ENCODE measurements at regions not wholly inside any gene's neighbourhood (a gene's known extent, or its start where the extent isn't known, plus 50 kb on each side); places are given as distances from the start of the nearest gene placed in this dataset.

- Histone ChIP-seq H3K4me1 (ENCODE audit: control insufficient read depth, low read length) (no peaks in the 10 kb centered on the region), H3K36me3 (ENCODE audit: control insufficient read depth, low read length) (no peaks in the 10 kb centered on the region), H3K9me2 (replicated peaks; ENCODE audit: control insufficient read depth, low read length) (no peaks in the 10 kb centered on the region), H3K27me3 (ENCODE audit: control insufficient read depth, low read length) (no peaks in the 10 kb centered on the region), H3K27ac (ENCODE audit: low read depth, low read length) (no peak overlapping the region), H3F3A (ENCODE audit: control insufficient read depth, insufficient read depth) (no peaks in the 10 kb centered on the region), H3K79me2 (ENCODE audit: control insufficient read depth, low read length) (no peaks in the 10 kb centered on the region), H4K20me1 (ENCODE audit: control insufficient read depth, insufficient read depth, low read depth, low read length) (no peaks in the 10 kb centered on the region), H3K9me3 (ENCODE audit: control insufficient read depth, insufficient read depth, low read length) (no peaks in the 10 kb centered on the region), H3K4me3 (ENCODE audit: low read length) (no peak overlapping the region), H3K4me2 (ENCODE audit: low read length) (no peak overlapping the region)
- TF ChIP-seq CTCF (IDR thresholded peaks at IDR 0.05; ENCODE audit: low read depth, low read length, poor library complexity, severe bottlenecking) (no peak), EZH2phosphoT487 (IDR thresholded peaks at IDR 0.05; ENCODE audit: borderline replicate concordance, low read length) (no peak)
Measured at GRCh38 chr9:81344366-81344765, 345.0 kb downstream of the TLE1 start.

- no peak overlapping the region for H3K4me2 ChIP-seq (ENCODE audit: low read length)
- no peaks in the 10 kb centered on the region for H4K20me1 ChIP-seq (ENCODE audit: control insufficient read depth, insufficient read depth, low read depth, low read length)
- H3K9me2 ChIP-seq (replicated peaks; ENCODE audit: control insufficient read depth, low read length) = no peaks in the 10 kb centered on the region
- H3K36me3 ChIP-seq (ENCODE audit: control insufficient read depth, low read length) = no peaks in the 10 kb centered on the region
- no peaks in the 10 kb centered on the region for H3K79me2 ChIP-seq (ENCODE audit: control insufficient read depth, low read length)
- H3K27ac ChIP-seq (ENCODE audit: low read depth, low read length) = no peak overlapping the region
- H3K4me1 ChIP-seq (ENCODE audit: control insufficient read depth, low read length) = no peaks in the 10 kb centered on the region
- TF ChIP-seq CTCF (IDR thresholded peaks at IDR 0.05; ENCODE audit: low read depth, low read length, poor library complexity, severe bottlenecking) (no peak), EZH2phosphoT487 (IDR thresholded peaks at IDR 0.05; ENCODE audit: borderline replicate concordance, low read length) (no peak)
- H3F3A ChIP-seq (ENCODE audit: control insufficient read depth, insufficient read depth) = no peaks in the 10 kb centered on the region
- H3K4me3 ChIP-seq (ENCODE audit: low read length) = no peak overlapping the region
- no peaks in the 10 kb centered on the region for H3K27me3 ChIP-seq (ENCODE audit: control insufficient read depth, low read length)
- H3K9me3 ChIP-seq (ENCODE audit: control insufficient read depth, insufficient read depth, low read length) = peaks cover 4% of the 10 kb centered on the region; the same call in 1 of the 2 replicates
Measured at GRCh38 chr9:81335879-81336421, 353.4 kb downstream of the TLE1 start.

GRCh38 chr9:81321551-81321950 is 367.8 kb downstream of the TLE1 start:
- Histone ChIP-seq H4K20me1 (ENCODE audit: control insufficient read depth, insufficient read depth, low read depth, low read length) (no peaks in the 10 kb centered on the region), H3K9me3 (ENCODE audit: control insufficient read depth, insufficient read depth, low read length) (no peaks in the 10 kb centered on the region; the same call in 1 of the 2 replicates), H3K4me1 (ENCODE audit: control insufficient read depth, low read length) (no peaks in the 10 kb centered on the region), H3F3A (ENCODE audit: control insufficient read depth, insufficient read depth) (no peaks in the 10 kb centered on the region), H3K27ac (ENCODE audit: low read depth, low read length) (no peak overlapping the region), H3K4me3 (ENCODE audit: low read length) (no peak overlapping the region), H3K79me2 (ENCODE audit: control insufficient read depth, low read length) (no peaks in the 10 kb centered on the region), H3K36me3 (ENCODE audit: control insufficient read depth, low read length) (no peaks in the 10 kb centered on the region), H3K4me2 (ENCODE audit: low read length) (no peak overlapping the region), H3K27me3 (ENCODE audit: control insufficient read depth, low read length) (no peaks in the 10 kb centered on the region), H3K9me2 (replicated peaks; ENCODE audit: control insufficient read depth, low read length) (no peaks in the 10 kb centered on the region)
- no peak for TF ChIP-seq CTCF (IDR thresholded peaks at IDR 0.05; ENCODE audit: low read depth, low read length, poor library complexity, severe bottlenecking)
- no peak for TF ChIP-seq EZH2phosphoT487 (IDR thresholded peaks at IDR 0.05; ENCODE audit: borderline replicate concordance, low read length)
